ENCODE measurements at regions not wholly inside any gene's neighbourhood (a gene's known extent, or its start where the extent isn't known, plus 50 kb on each side); places are given as distances from the start of the nearest gene placed in this dataset.

GRCh38 chr14:56884617-56885016 is 74.3 kb upstream of the OTX2 start:
- no peaks in the 10 kb centered on the region for H3K36me3 ChIP-seq (replicated peaks in 1 of 2; ENCODE audit: control insufficient read depth in 2 of 2, insufficient read depth in 2 of 2, low read length in 2 of 2)

GRCh38 chr14:56881181-56881580 is 70.9 kb upstream of the OTX2 start:
- Histone ChIP-seq H3K36me3 (replicated peaks in 1 of 2; ENCODE audit: control insufficient read depth in 2 of 2, insufficient read depth in 2 of 2, low read length in 2 of 2) (no peaks in the 10 kb centered on the region), H2AFZ (ENCODE audit: low read length) (no peak overlapping the region), H3K4me3 (ENCODE audit: low read length in 2 of 2) (no peak overlapping the region), H3K79me1 (ENCODE audit: low read depth, low read length) (no peaks in the 10 kb centered on the region), H3K27me3 (ENCODE audit: control insufficient read depth in 3 of 3, insufficient read depth in 3 of 3, low read depth in 1 of 3, low read length in 3 of 3) (no peaks in the 10 kb centered on the region), H3K18ac (ENCODE audit: low read length) (no peak overlapping the region), H2BK120ac (ENCODE audit: low read depth, low read length) (no peak overlapping the region), H4K8ac (ENCODE audit: low read depth, low read length) (no peak overlapping the region), H2BK12ac (ENCODE audit: low read length) (no peak overlapping the region), H3K27ac (replicated peaks; ENCODE audit: low read length) (no peak overlapping the region), H4K91ac (ENCODE audit: low read depth, low read length, poor library complexity) (no peak overlapping the region), H3K9me3 (replicated peaks in 1 of 2; ENCODE audit: control insufficient read depth in 2 of 2, insufficient read depth in 1 of 2, low read depth in 1 of 2, low read length in 2 of 2) (no peaks in the 10 kb centered on the region), H3K14ac (ENCODE audit: low read length) (no peak overlapping the region), H2AK5ac (ENCODE audit: low read depth, low read length) (no peak overlapping the region), H3K4me1 (ENCODE audit: control insufficient read depth in 2 of 2, insufficient read depth in 1 of 2, low read depth in 1 of 2, low read length in 2 of 2) (peaks cover 0 to 6% of the 10 kb centered on the region in 2 donors), H3K4ac (ENCODE audit: low read length) (no peak overlapping the region), H3K4me2 (ENCODE audit: insufficient read depth, low read length, poor library complexity, severe bottlenecking) (no peak overlapping the region), H2BK5ac (ENCODE audit: low read length) (no peak overlapping the region), H3K9ac (ENCODE audit: low read depth, low read length, poor library complexity) (no peak overlapping the region), H2BK15ac (ENCODE audit: low read length) (no peak overlapping the region), H3K23ac (ENCODE audit: low read depth, low read length, poor library complexity) (no peak overlapping the region)
- no CpG with 5 or more reads among the region's 3 CpGs for WGBS, 2 donors (ENCODE audit: extremely low coverage in 2 of 2, insufficient read length in 2 of 2, insufficient replicate concordance in 1 of 2)
- DNase-seq (ENCODE audit: low spot score): no peak

More at GRCh38 chr14:56884617-56885016, 74.3 kb upstream of the OTX2 start:
- no CpG with 5 or more reads among the region's 6 CpGs for WGBS, 2 donors (ENCODE audit: extremely low coverage in 2 of 2, insufficient read length in 2 of 2, insufficient replicate concordance in 1 of 2)
- Histone ChIP-seq H3K14ac (ENCODE audit: low read length) (no peak overlapping the region), H2AFZ (ENCODE audit: low read length) (no peak overlapping the region), H3K27me3 (ENCODE audit: control insufficient read depth in 3 of 3, insufficient read depth in 3 of 3, low read depth in 1 of 3, low read length in 3 of 3) (peaks cover 0 to 15% (median 0%) of the 10 kb centered on the region in 3 experiments), H2AK5ac (ENCODE audit: low read depth, low read length) (no peak overlapping the region), H4K8ac (ENCODE audit: low read depth, low read length) (no peak overlapping the region), H2BK15ac (ENCODE audit: low read length) (no peak overlapping the region), H3K18ac (ENCODE audit: low read length) (no peak overlapping the region), H3K9ac (ENCODE audit: low read depth, low read length, poor library complexity) (no peak overlapping the region), H3K4me1 (ENCODE audit: control insufficient read depth in 2 of 2, insufficient read depth in 1 of 2, low read depth in 1 of 2, low read length in 2 of 2) (peaks cover 0 to 18% of the 10 kb centered on the region in 2 donors), H3K23ac (ENCODE audit: low read depth, low read length, poor library complexity) (no peak overlapping the region), H2BK12ac (ENCODE audit: low read length) (no peak overlapping the region), H3K4me2 (ENCODE audit: insufficient read depth, low read length, poor library complexity, severe bottlenecking) (no peak overlapping the region), H2BK5ac (ENCODE audit: low read length) (no peak overlapping the region), H3K9me3 (replicated peaks in 1 of 2; ENCODE audit: control insufficient read depth in 2 of 2, insufficient read depth in 1 of 2, low read depth in 1 of 2, low read length in 2 of 2) (no peaks in the 10 kb centered on the region), H3K4me3 (ENCODE audit: low read length in 2 of 2) (no peak overlapping the region), H4K91ac (ENCODE audit: low read depth, low read length, poor library complexity) (no peak overlapping the region), H3K27ac (replicated peaks; ENCODE audit: low read length) (no peak overlapping the region), H2BK120ac (ENCODE audit: low read depth, low read length) (no peak overlapping the region), H3K79me1 (ENCODE audit: low read depth, low read length) (no peaks in the 10 kb centered on the region), H3K4ac (ENCODE audit: low read length) (no peak overlapping the region)
- no peak for DNase-seq (ENCODE audit: low spot score)

- Histone ChIP-seq H3K36me3 (replicated peaks in 1 of 2; ENCODE audit: control insufficient read depth in 2 of 2, insufficient read depth in 2 of 2, low read length in 2 of 2) (no peaks in the 10 kb centered on the region), H2AFZ (ENCODE audit: low read length) (no peak overlapping the region), H3K79me1 (ENCODE audit: low read depth, low read length) (no peaks in the 10 kb centered on the region), H3K9ac (ENCODE audit: low read depth, low read length, poor library complexity) (no peak overlapping the region), H4K8ac (ENCODE audit: low read depth, low read length) (no peak overlapping the region), H2BK15ac (ENCODE audit: low read length) (no peak overlapping the region), H4K91ac (ENCODE audit: low read depth, low read length, poor library complexity) (no peak overlapping the region), H3K4me3 (ENCODE audit: low read length in 2 of 2) (no peak overlapping the region), H2BK12ac (ENCODE audit: low read length) (no peak overlapping the region), H2AK5ac (ENCODE audit: low read depth, low read length) (no peak overlapping the region), H2BK5ac (ENCODE audit: low read length) (no peak overlapping the region), H3K27ac (replicated peaks; ENCODE audit: low read length) (no peak overlapping the region), H3K23ac (ENCODE audit: low read depth, low read length, poor library complexity) (no peak overlapping the region), H3K4me1 (ENCODE audit: control insufficient read depth in 2 of 2, insufficient read depth in 1 of 2, low read depth in 1 of 2, low read length in 2 of 2) (peaks cover 0 to 2% of the 10 kb centered on the region in 2 donors), H3K27me3 (ENCODE audit: control insufficient read depth in 3 of 3, insufficient read depth in 3 of 3, low read depth in 1 of 3, low read length in 3 of 3) (no peaks in the 10 kb centered on the region), H3K4me2 (ENCODE audit: insufficient read depth, low read length, poor library complexity, severe bottlenecking) (no peak overlapping the region), H3K18ac (ENCODE audit: low read length) (no peak overlapping the region), H3K14ac (ENCODE audit: low read length) (no peak overlapping the region), H3K9me3 (replicated peaks in 1 of 2; ENCODE audit: control insufficient read depth in 2 of 2, insufficient read depth in 1 of 2, low read depth in 1 of 2, low read length in 2 of 2) (no peaks in the 10 kb centered on the region), H2BK120ac (ENCODE audit: low read depth, low read length) (no peak overlapping the region), H3K4ac (ENCODE audit: low read length) (no peak overlapping the region)
- no CpG with 5 or more reads among the region's 2 CpGs for WGBS, 2 donors (ENCODE audit: extremely low coverage in 2 of 2, insufficient read length in 2 of 2, insufficient replicate concordance in 1 of 2)
- DNase-seq (ENCODE audit: low spot score): no peak
These were observed 68.5 kb upstream of the OTX2 start for GRCh38 chr14:56878766-56879165.

- Histone ChIP-seq H3K9ac (ENCODE audit: low read depth, low read length, poor library complexity) (no peak overlapping the region), H2BK12ac (ENCODE audit: low read length) (no peak overlapping the region), H2BK5ac (ENCODE audit: low read length) (no peak overlapping the region), H3K4me2 (ENCODE audit: insufficient read depth, low read length, poor library complexity, severe bottlenecking) (no peak overlapping the region), H3K14ac (ENCODE audit: low read length) (no peak overlapping the region), H3K4me1 (ENCODE audit: control insufficient read depth in 2 of 2, insufficient read depth in 1 of 2, low read depth in 1 of 2, low read length in 2 of 2) (no peaks in the 10 kb centered on the region), H2BK120ac (ENCODE audit: low read depth, low read length) (no peak overlapping the region), H3K4me3 (ENCODE audit: low read length in 2 of 2) (no peak overlapping the region), H4K8ac (ENCODE audit: low read depth, low read length) (no peak overlapping the region), H3K27me3 (ENCODE audit: control insufficient read depth in 3 of 3, insufficient read depth in 3 of 3, low read depth in 1 of 3, low read length in 3 of 3) (no peaks in the 10 kb centered on the region), H2BK15ac (ENCODE audit: low read length) (no peak overlapping the region), H3K23ac (ENCODE audit: low read depth, low read length, poor library complexity) (no peak overlapping the region), H3K9me3 (replicated peaks in 1 of 2; ENCODE audit: control insufficient read depth in 2 of 2, insufficient read depth in 1 of 2, low read depth in 1 of 2, low read length in 2 of 2) (no peaks in the 10 kb centered on the region), H3K79me1 (ENCODE audit: low read depth, low read length) (no peaks in the 10 kb centered on the region), H3K18ac (ENCODE audit: low read length) (no peak overlapping the region), H4K91ac (ENCODE audit: low read depth, low read length, poor library complexity) (no peak overlapping the region), H3K27ac (replicated peaks; ENCODE audit: low read length) (no peak overlapping the region), H2AFZ (ENCODE audit: low read length) (no peak overlapping the region), H2AK5ac (ENCODE audit: low read depth, low read length) (no peak overlapping the region), H3K36me3 (replicated peaks in 1 of 2; ENCODE audit: control insufficient read depth in 2 of 2, insufficient read depth in 2 of 2, low read length in 2 of 2) (no peaks in the 10 kb centered on the region), H3K4ac (ENCODE audit: low read length) (no peak overlapping the region)
- no CpG with 5 or more reads among the region's 4 CpGs for WGBS, 2 donors (ENCODE audit: extremely low coverage in 2 of 2, insufficient read length in 2 of 2, insufficient replicate concordance in 1 of 2)
- DNase-seq (ENCODE audit: low spot score): no peak
These were observed 64.9 kb upstream of the OTX2 start for GRCh38 chr14:56875104-56875675.
